ENCODE measurements at regions not wholly inside any gene's neighbourhood (a gene's known extent, or its start where the extent isn't known, plus 50 kb on each side); places are given as distances from the start of the nearest gene placed in this dataset.

- no peak for TF ChIP-seq ZFX (IDR thresholded peaks at IDR 0.05)
These were observed 143.0 kb upstream of the SOX11 start for GRCh38 chr2:5548991-5549715.

GRCh38 chr2:5549771-5550170, 142.4 kb upstream of the SOX11 start:
- TF ChIP-seq ZFX (IDR thresholded peaks at IDR 0.05) (no peak), CTCF (conservative IDR thresholded peaks at IDR 0.05) (no peak)
- H3K27ac ChIP-seq = no peak overlapping the region

More at GRCh38 chr2:5548991-5549715, 143.0 kb upstream of the SOX11 start:
- H3K27ac ChIP-seq = no peak overlapping the region

GRCh38 chr2:5555636-5556035, 136.5 kb upstream of the SOX11 start:
- no peak overlapping the region for H3K27ac ChIP-seq

GRCh38 chr2:5561006-5561405, 131.2 kb upstream of the SOX11 start:
- no peak overlapping the region for H3K27ac ChIP-seq

More at GRCh38 chr2:5555636-5556035, 136.5 kb upstream of the SOX11 start:
- no peak for TF ChIP-seq CTCF (conservative IDR thresholded peaks at IDR 0.05)
- TF ChIP-seq ZFX (IDR thresholded peaks at IDR 0.05) = no peak

GRCh38 chr2:5562426-5562825, 129.8 kb upstream of the SOX11 start:
- H3K27ac ChIP-seq = no peak overlapping the region
- TF ChIP-seq ZFX (IDR thresholded peaks at IDR 0.05) (no peak), CTCF (conservative IDR thresholded peaks at IDR 0.05) (no peak)

More at GRCh38 chr2:5561006-5561405, 131.2 kb upstream of the SOX11 start:
- TF ChIP-seq ZFX (IDR thresholded peaks at IDR 0.05) = no peak
- no peak for TF ChIP-seq CTCF (conservative IDR thresholded peaks at IDR 0.05)

GRCh38 chr2:5562865-5563264, 129.3 kb upstream of the SOX11 start:
- H3K27ac ChIP-seq = no peak overlapping the region
- TF ChIP-seq CTCF (conservative IDR thresholded peaks at IDR 0.05) = no peak
- TF ChIP-seq ZFX (IDR thresholded peaks at IDR 0.05) = no peak

- TF ChIP-seq CTCF (conservative IDR thresholded peaks at IDR 0.05) (no peak), ZFX (IDR thresholded peaks at IDR 0.05) (no peak)
These were observed 128.8 kb upstream of the SOX11 start for GRCh38 chr2:5563411-5563810.

GRCh38 chr2:5569256-5569655, 122.9 kb upstream of the SOX11 start:
- TF ChIP-seq ZFX (IDR thresholded peaks at IDR 0.05) (no peak), CTCF (conservative IDR thresholded peaks at IDR 0.05) (no peak)
- no peak overlapping the region for H3K27ac ChIP-seq

More at GRCh38 chr2:5563411-5563810, 128.8 kb upstream of the SOX11 start:
- H3K27ac ChIP-seq = no peak overlapping the region

All from C4-2B (cell line).